Adipocyte (in vitro differentiated cells): ENCODE measurements at regions not wholly inside any gene's neighbourhood (a gene's known extent, or its start where the extent isn't known, plus 50 kb on each side); places are given as distances from the start of the nearest gene placed in this dataset.
A peak's percentile ranks its signal among the peaks of the same experiment; 100 is the strongest.

ENCODE experiments used
- DNase-seq: peaks from one replicate; pipeline ENCODE4 v3.0.0-alpha.2; 2015; ENCODE audit warnings: low read depth
- H3K27me3 ChIP-seq: replicated peaks from 2 replicates; pipeline ENCODE4 v1.7.0; 2013; ENCODE audit warnings: mild to moderate bottlenecking, low read length, moderate library complexity; ENCODE audit not compliant: control insufficient read depth, insufficient read depth
- H3K36me3 ChIP-seq: 2 replicates; pipeline ENCODE4 v1.7.0; 2013; ENCODE audit warnings: low read length, mild to moderate bottlenecking, moderate library complexity; ENCODE audit not compliant: control insufficient read depth, insufficient read depth, severe bottlenecking
- H3K4me1 ChIP-seq: 2 replicates; pipeline ENCODE4 v1.7.0; 2013; ENCODE audit warnings: mild to moderate bottlenecking, low read length, moderate library complexity; ENCODE audit not compliant: control insufficient read depth, insufficient read depth
- H3K4me3 ChIP-seq: 2 replicates; pipeline ENCODE4 v1.7.0; 2013; ENCODE audit warnings: mild to moderate bottlenecking, low read length, moderate library complexity
- H3K9ac ChIP-seq: 2 replicates; pipeline ENCODE4 v1.7.0; 2013; ENCODE audit warnings: mild to moderate bottlenecking, low read length, moderate library complexity
- H3K9me3 ChIP-seq: 2 replicates; pipeline ENCODE4 v1.7.0; 2013; ENCODE audit warnings: mild to moderate bottlenecking, low read length, moderate library complexity; ENCODE audit not compliant: control insufficient read depth

DNA sequence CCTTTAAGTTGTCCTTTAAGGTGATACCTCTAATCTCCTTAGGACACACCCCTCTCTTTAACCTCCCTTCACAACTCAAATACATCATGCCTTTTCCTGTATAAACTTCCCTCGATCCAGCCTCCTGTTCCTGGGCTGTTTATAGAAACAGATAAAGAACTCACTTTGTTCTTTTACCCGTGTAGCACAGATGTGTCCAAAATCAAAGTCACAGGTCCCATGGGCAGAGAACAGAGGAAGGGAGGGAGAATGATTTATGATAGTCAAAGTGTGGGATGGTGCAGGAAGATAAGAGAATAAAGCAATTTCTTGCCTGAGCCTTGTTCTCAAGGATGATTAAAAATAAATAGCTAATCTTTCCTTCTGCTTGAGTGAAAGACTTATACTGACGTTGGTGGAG lies 50.3 kb upstream of the CABCOCO1 start:
- DNase-seq: no peak
- Histone ChIP-seq H3K4me1 (peaks cover 9% of the 10 kb centered on the region), H3K36me3 (no peaks in the 10 kb centered on the region), H3K27me3 (no peaks in the 10 kb centered on the region), H3K9ac (no peak overlapping the region), H3K4me3 (no peak overlapping the region), H3K9me3 (no peaks in the 10 kb centered on the region)

DNA sequence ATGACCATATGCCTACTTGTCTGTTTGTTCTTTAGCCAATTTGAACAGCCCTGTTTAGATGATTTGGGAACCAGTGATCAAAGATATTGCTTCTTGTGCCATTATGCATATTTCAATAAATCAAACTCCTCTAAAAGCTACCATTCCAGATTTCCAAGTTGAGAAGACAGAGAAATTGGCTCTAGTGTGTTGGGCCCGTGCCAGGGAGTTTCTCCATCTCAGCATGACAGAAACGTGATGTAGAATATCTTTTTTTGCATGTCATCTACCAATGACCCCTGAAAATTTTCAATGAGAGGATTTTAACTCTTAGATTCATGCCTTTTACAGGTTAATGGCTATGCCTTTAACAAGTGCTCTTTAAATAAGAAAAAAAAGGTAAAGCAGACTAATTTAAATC lies 50.7 kb upstream of the CABCOCO1 start:
- Histone ChIP-seq H3K4me3 (no peak overlapping the region), H3K9ac (no peak overlapping the region), H3K4me1 (peaks cover 9% of the 10 kb centered on the region), H3K27me3 (no peaks in the 10 kb centered on the region), H3K36me3 (no peaks in the 10 kb centered on the region), H3K9me3 (no peaks in the 10 kb centered on the region)
- no peak for DNase-seq

DNA sequence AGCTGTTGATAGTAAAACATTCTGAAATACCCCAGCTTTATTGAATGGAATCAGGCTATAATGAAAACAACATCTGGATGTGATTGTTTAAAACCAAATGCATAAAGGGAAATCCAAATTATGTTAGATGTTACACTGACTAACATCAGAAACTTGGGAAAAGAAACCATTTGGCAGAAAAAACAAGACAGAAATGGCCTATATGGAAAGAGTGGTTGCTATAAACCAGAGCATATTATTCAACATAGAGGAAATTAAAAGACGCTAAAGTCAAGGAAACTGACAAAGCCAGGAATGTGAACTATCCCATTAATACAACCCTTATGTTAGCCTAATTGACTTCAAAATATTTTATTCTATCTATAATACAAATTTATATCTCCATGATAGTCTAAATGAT lies 53.0 kb upstream of the CABCOCO1 start:
- no peaks in the 10 kb centered on the region for H3K9me3 ChIP-seq
- DNase-seq: peak; percentile 45
- H3K9ac ChIP-seq: no peak overlapping the region
- no peaks in the 10 kb centered on the region for H3K27me3 ChIP-seq
- no peak overlapping the region for H3K4me3 ChIP-seq
- H3K4me1 ChIP-seq: peaks cover 9% of the 10 kb centered on the region
- H3K36me3 ChIP-seq: no peaks in the 10 kb centered on the region

DNA sequence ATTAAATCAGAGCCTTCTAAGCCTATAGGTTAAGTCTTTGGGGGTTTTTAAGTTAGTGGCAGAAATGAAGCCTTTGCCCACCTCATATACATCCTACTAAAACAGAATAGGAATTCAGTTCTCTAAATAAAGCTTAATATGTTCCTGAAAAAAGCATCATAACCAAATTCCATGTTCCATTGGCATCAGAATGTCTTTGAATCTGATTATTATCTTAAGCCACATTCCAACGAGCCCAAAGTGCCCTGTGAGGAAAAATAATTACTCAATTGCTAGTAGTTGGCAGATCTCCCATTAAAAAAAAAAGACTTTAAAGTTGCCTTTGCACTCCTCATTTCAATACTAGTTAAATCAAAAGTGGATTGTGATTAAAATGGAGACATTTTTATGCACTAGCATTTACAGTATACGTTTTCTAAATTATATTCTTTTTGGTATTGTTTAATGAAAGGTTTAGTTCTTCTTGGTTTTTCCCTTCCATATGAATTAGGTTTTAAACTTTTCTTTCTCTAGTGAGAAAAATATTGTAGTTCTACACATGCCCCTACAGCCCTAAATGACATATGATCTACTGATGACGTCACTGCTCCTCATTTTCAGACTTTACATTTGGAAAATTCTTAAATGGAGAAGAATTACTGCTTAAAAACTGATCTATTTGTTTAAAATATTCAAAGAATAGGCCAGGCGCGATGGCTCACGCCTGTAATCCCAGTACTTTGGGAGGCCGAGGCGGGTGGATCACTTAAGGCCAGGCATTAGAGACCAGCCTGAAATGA lies 54.3 kb upstream of the CABCOCO1 start:
- no peak overlapping the region for H3K9ac ChIP-seq
- no peak overlapping the region for H3K4me3 ChIP-seq
- H3K27me3 ChIP-seq: no peaks in the 10 kb centered on the region
- peak; percentile 47 for DNase-seq
- peaks cover 9% of the 10 kb centered on the region for H3K4me1 ChIP-seq
- no peaks in the 10 kb centered on the region for H3K36me3 ChIP-seq
- H3K9me3 ChIP-seq: no peaks in the 10 kb centered on the region

DNA sequence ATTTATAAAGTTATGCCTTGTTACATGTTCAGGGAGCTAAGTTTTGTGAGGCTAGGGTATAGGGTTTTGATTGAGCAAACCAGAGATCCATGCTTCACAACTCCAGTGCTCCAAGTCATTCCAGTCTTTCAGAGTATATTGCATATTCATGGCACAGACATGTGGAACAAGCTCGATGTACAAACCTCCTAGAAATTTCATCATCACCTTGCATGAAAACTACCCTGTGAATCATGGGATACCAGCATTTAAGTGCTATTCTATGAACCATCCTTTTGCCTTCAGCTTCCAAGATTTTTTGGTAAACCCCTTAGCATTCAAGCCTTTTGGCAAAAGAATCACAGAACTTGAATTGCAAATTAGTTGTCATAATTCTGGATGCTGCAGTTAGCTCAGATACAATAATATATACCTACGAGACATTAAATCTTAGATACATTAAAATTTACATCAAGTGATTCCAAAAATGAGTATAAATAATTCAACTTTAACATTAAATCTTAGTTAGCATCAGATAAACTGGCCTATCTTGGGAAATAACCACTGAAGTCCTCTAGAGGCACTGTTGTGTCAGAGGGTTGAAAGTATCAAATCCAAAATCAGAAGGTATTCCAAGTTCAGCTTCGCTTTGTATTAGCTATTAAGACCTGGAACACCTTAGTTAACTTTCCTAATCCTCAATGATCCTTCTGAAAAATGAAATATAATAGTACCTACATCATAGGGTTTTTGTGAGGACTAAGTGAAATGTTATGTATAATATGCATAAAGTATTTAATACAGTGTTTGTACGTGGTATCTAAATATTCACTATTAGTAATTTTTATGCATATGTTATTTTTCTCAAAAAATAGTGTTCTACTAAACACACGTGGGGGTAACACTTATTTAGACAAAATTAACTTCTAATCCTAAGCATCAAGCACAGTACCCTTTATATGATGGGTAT lies 55.5 kb upstream of the CABCOCO1 start:
- Histone ChIP-seq H3K4me1 (peaks cover 9% of the 10 kb centered on the region), H3K27me3 (no peaks in the 10 kb centered on the region), H3K4me3 (no peak overlapping the region), H3K9ac (no peak overlapping the region), H3K36me3 (no peaks in the 10 kb centered on the region), H3K9me3 (no peaks in the 10 kb centered on the region)
- DNase-seq: peak; percentile 32

DNA sequence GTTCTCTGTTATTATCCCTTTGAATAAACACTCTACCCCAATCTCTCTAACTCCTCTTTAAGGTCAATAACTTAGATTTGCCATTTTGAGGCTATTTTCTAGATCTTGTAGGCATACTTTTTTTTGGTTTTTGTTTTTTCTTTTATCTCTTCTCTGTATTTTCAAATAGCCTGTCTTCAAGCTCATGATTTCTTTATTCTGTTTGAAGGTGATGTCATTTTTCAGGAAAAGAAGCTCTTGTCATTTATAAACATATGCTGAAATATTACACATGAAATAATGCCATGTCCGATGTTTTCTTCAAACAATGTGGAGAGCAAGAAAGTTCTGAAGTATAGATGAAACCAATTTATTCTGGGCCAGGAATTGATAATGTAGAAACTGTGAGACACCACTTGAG lies 57.5 kb upstream of the CABCOCO1 start:
- Histone ChIP-seq H3K27me3 (no peaks in the 10 kb centered on the region), H3K36me3 (no peaks in the 10 kb centered on the region), H3K9ac (no peak overlapping the region), H3K9me3 (no peaks in the 10 kb centered on the region), H3K4me3 (no peak overlapping the region), H3K4me1 (peaks cover 9% of the 10 kb centered on the region)
- no peak for DNase-seq

DNA sequence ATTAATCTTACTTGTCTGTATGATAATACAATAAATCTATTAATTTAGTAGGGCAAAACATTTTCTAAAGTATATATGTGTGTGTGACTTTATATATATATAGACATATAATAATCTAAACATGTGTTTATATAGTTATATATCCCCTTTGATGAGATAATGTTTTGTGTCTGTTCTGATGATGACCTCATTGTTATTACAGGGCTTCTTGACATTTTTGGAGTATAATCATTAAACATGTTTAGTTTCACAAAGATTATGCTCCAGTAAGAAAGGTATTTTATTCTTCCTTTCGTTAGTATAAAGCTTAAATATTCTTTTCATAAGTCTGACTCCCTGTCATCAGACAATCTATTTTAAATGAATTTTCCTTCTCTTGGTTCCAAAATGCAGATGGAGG lies 62.3 kb upstream of the CABCOCO1 start:
- no peak for DNase-seq
- Histone ChIP-seq H3K4me3 (no peak overlapping the region), H3K36me3 (no peaks in the 10 kb centered on the region), H3K9me3 (no peaks in the 10 kb centered on the region), H3K4me1 (no peaks in the 10 kb centered on the region), H3K27me3 (no peaks in the 10 kb centered on the region), H3K9ac (no peak overlapping the region)

DNA sequence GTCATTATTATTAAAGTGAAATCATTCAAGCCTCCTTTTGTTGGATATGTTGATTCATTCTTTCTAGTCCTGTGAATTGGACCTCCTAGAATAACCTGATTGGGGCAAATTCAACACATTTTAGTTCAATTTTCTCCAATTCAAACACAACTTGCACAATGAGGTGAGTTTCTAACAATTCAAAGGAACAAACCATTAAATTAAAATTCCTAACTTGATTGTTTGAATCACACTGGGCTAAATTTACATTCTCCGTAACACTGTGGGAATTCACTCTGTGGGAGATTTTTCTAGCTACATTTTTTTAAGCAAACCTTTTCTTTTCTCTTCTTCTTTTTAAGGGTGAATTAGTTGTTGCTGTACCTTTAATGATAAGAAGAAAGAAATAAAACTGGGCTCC lies 68.3 kb upstream of the CABCOCO1 start:
- no peak for DNase-seq
- Histone ChIP-seq H3K9me3 (no peaks in the 10 kb centered on the region), H3K9ac (no peak overlapping the region), H3K4me3 (no peak overlapping the region), H3K36me3 (no peaks in the 10 kb centered on the region), H3K4me1 (no peaks in the 10 kb centered on the region), H3K27me3 (no peaks in the 10 kb centered on the region)

DNA sequence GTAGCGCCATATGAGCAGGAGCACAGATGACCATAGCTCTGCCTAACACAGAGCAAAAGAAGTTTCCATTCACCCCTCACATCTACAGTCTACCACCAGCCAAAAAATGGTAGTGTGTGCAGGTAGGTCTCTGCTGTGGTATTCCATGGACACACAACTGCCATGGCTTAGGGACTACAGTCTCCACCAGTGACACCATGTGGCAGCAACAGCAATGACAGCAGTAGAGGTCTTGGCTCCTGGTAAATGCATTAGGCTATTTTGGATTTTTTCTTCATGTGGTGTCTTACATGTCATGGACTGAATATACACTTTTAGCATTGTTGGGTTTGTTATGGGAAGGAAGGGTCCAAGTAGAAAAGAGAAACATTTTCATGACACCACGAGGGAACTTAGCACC lies 70.1 kb upstream of the CABCOCO1 start:
- no peaks in the 10 kb centered on the region for H3K27me3 ChIP-seq
- no peaks in the 10 kb centered on the region for H3K36me3 ChIP-seq
- H3K9ac ChIP-seq: no peak overlapping the region
- no peaks in the 10 kb centered on the region for H3K4me1 ChIP-seq
- DNase-seq: peak; percentile 3
- H3K4me3 ChIP-seq: no peak overlapping the region
- H3K9me3 ChIP-seq: no peaks in the 10 kb centered on the region

DNA sequence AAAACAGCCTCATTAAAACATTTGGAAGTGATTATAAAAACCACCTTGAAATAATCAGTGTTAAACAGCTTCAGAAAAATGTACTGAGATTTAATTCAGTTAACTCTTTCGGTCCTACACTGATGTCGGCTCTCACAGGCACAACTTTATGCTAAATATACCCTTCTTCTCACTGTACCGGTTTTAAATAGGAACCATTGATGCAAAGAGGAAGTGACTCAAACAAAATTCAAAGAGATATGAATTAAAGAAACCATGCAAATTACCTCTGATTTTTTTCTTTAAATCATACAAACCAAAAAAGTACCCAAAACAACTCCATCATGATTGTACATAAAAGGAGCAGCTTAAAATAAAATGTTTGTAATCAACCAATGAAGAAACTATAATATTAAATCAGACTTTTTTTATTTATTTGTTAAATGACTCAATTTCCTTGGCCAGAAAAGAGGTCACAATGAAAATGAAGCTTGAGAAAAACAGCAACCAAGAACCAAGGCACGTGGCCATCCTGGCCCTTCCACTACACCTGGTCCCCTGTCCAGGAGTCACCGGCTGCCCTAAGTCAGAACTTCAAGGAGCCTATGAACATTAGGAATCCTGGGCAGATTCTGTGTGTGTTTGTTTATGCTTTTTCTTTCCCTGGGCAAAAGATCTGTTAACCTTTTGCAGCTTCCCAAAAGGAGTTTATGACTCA lies 73.0 kb upstream of the CABCOCO1 start:
- no peak overlapping the region for H3K9ac ChIP-seq
- no peaks in the 10 kb centered on the region for H3K27me3 ChIP-seq
- no peak overlapping the region for H3K4me3 ChIP-seq
- H3K9me3 ChIP-seq: no peaks in the 10 kb centered on the region
- no peaks in the 10 kb centered on the region for H3K36me3 ChIP-seq
- H3K4me1 ChIP-seq: no peaks in the 10 kb centered on the region
- no peak for DNase-seq

DNA sequence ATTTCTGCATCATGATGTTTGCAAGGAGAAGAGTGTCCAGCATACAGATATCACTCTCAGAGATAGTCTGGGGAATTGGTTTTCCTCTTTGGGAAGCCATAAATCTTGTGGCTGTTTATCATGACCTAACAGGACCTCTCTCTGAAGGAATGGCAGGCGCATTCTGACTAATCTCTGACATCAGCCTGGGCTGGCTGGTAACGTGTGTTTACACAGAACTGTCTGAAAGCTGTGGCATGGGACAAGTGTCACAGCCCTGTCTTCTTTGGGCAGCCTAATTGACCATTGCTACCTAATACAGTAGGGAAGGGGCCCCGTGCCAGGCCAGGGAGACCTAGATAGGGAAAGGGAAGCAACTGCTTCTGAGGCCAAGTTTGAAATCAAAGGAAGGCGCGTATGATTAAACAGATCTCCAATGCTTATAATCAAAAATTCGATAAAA lies 73.9 kb upstream of the CABCOCO1 start:
- Histone ChIP-seq H3K36me3 (no peaks in the 10 kb centered on the region), H3K27me3 (no peaks in the 10 kb centered on the region), H3K9me3 (no peaks in the 10 kb centered on the region), H3K9ac (no peak overlapping the region), H3K4me3 (no peak overlapping the region), H3K4me1 (no peaks in the 10 kb centered on the region)
- no peak for DNase-seq
